G401.6 (cell line): ENCODE measurements at regions not wholly inside any gene's neighbourhood (a gene's known extent, or its start where the extent isn't known, plus 50 kb on each side); places are given as distances from the start of the nearest gene placed in this dataset.
"Not testable (repeated sequence)": the region's sequence is repeated elsewhere in the genome, so short reads cannot be mapped to it uniquely, and the experiment has no call there.

Source experiments
- FAIRE-seq: peaks from 2 replicates; lab custom pipeline; 2012; peaks lifted over from hg19 to GRCh38; lab: Jason Lieb, UNC

DNA sequence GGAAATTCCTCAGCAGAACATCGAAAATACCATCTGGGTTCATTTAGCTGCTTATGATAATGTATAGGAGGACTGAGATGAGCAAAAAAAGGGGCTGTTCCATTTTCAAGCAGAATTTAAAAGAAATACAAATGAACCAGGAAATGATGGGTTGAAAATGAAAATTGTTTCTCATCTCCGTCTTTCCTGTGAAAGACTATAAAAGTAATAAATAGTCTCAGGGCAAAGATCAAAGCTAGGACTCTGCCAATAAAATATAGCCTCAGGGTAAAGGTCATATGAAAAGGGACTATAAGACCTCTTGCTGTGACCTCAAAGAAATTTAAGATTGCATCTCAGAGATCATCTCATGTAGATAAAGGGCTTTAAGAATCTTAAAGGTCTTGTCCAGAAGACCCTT, 478.0 kb downstream of the BTG1 start:
- no peak for FAIRE-seq

DNA sequence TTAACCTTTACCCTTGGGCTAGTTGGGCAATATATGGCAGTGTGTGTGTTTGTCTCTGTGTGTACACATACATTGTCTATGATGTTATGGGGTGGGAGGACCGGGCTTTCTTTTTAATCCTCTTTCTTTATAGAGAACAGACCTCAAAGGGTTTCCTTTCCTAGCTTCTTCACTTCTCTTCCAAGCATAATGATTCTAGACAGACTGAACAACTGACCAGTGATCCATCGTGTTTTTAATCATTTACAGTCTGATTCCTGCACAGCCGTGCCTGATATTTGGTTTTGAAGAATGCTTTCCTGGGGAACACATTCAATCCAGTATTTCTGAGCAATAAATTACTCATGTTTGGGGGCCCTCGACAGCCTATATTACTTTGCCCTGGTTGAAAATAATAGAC, 481.1 kb upstream of the DCN start:
- no peak for FAIRE-seq

DNA sequence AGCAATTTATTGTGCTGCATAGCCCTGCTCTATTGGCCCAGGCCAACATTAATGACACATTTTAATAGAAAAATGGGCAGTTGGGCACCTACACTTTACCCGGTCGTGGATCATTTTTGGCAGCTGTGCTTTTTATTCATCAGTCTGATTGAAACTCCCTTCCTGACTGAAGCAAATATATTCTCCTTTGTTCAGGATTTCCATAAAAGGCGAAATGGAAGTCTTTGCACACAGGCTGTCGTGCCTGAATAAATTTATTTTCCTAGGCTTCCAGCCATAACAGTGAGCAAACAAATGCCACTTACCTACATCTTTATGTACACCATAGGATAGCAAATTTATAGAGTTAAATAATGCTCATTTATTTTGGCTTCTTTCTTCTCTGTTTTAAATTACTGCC, 480.7 kb upstream of the DCN start:
- FAIRE-seq, result no peak

DNA sequence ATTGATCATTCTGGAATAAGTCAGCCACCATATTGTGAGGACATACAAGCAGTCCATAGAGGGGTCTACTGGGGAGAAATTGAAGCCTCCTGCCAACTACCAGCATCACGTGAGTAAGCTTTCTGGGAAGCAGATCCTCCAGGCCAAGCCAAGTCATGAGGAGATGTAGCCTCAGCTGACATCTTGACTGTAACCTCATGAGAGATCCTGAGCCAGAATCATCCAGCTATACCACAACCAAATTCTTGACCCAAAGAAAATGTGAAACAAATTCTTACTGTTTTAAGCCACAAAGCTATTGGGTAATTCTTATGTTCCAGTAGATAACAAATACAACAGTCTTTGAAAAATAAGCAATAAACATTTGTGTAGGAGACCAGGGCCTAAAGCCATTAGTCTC, 479.4 kb upstream of the DCN start:
- no peak for FAIRE-seq

DNA sequence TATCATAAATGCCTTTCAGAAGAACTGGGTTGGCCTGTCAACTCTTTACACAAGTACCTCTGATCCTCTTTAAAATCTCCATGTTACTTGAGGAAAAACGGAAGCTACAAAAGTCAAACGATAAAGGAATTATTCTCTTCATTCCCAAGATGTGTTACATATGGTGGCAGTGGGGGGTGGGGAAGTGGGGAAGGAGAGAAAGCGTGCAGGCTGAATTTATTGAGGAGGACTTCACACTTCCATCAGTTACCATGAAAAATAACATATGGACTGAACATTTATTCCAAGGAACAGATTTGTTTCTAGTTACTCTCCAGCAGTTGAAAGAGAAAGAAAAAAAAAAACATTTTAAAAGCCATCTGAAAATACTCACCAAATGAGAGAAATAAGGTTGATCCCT, 474.4 kb upstream of the DCN start:
- no peak for FAIRE-seq

DNA sequence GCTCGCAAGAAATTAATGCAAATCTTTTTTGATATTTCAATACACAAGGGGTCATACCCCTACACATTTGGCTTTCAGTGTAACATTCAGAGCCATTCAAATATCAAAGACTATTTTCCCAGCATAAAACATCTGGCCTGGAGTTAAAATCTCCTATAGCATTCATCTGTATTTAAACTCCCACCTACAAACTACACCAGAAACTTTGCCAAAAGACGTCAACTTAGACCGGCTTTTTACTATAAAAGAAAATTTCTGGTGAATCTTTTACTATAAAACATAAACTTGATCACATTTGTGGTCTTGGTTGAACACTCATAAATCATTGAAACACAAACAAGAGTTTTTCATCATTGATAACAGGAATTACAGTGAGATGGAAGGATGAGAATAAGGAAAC, 473.3 kb upstream of the DCN start:
- FAIRE-seq, result no peak

DNA sequence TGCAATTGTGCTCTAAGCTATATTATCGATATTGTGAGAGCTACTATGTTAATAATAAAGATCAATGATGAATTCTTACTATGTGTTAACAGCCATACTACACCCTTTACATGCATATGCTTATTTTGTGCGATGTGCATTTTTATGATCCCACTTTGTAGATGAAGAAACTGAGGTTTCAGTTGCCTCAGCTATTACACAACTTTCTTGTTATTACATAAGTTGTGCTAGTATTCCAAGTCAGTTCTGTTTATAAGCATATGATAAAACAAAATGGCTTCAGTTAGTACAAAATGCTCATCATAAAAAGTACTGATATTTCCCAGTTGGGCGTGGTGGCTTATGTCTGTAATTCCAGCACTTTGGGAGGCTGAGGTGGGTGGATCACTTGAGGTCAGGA, 471.5 kb upstream of the DCN start:
- no peak for FAIRE-seq

DNA sequence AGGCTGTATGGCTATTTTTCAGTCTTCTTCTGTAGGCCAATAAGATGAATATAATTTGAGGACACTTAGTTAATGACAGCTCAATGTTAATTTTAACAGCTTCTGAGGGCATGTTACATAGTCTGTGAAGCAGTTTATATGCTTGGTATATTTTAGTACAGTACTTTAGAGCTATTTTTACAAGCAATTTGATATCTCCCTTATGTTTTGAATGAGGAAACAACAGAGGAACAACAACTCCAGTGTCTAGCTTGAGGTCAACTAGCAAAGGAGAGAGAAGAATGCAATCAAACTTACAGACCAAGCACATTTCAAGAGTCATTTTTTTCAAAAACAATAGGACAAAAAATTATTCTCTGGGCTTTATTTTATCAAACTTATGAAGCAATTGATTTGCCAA, 469.1 kb upstream of the DCN start:
- FAIRE-seq, result no peak

DNA sequence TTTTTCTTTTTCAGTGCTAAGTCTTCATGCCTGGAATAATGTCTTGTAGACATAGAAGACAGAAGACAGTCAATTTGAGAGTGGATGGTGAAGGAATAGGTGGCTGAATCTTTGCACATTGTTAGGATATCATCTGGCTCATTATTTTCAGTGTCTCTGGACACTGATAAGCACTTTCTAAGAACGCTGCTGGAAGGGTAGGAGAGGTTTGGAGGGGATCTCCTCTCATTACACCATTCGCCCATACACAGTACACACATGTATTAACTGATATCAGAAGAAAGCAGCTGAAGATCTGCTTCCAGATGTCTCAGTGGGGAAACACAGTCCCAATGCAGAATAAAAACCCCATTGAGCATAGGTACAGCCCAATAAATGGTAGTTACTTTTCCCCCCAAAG, 461.1 kb upstream of the DCN start:
- no peak for FAIRE-seq

DNA sequence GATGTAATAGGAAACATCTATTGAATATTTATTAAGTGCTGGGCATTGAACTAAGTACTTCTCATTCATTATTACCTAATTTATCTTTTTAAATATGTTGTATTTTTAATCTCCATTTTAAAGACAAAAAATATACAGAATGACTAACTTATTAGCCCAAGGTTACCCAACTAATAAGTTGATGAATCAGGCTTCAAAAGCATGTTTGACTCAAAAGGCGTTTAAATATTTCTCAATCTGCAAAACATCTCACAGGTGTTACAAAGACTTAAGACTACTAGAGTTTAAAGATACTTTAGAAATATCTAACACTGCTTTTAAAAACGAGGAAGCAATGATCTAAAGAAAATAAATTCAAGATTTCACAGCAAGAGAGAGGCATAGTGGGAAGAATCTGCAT, 457.4 kb upstream of the DCN start:
- no peak for FAIRE-seq

DNA sequence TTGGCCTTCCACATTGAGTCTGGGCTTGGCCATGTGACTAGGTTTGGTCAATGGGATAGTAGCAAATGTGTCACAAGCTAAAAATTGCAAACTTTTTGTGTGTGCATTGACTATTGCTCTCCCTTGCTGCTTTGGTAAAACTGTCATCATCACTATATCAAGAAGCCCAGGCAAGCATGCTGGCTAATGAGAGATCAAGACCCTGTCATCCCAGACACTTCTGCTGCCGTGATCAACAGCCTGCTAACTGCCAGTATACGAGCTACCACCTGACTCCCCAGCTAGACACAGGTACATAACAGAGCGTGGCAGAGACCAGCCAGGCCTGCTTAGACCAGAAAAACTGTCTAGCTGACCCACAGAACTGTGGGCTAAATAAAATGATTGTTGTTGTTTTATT, 456.7 kb upstream of the DCN start:
- no peak for FAIRE-seq

DNA sequence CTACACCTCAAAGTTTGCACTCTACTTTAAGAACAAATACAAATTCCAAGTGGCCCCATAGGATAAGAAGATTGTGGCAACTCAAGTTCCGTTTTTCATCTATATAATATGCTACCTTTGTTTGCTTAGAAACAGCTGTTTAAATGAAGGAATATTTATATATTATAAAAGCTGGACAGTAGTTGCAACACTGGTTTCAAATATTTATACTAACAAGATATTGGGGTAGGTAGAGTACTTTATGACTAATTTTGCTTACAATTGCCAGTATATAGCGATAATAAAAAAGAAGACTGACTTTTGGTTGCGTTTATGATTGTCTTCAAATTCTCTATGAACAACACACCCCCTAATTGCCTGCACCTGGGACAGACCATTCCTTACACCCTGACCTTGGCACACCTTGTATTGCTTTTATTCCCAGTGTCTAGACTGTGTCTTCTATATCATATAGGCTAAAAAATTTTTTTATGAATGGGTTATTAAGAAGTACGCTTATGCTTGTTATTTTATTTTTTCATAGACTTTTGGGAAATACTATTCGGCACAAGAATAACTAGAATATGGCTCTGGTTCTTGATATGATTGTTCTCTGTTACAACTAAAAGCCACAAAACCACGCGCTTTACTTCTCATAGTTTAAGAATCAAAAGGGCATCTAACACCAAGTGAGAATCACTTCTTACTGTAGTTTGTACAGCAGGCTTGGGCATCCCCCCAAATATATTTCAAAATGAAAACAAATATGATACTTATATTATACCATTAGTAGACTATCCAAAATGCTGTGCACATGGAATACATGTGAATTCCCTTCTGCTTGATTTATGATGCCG, 455.4 kb upstream of the DCN start:
- no peak for FAIRE-seq

DNA sequence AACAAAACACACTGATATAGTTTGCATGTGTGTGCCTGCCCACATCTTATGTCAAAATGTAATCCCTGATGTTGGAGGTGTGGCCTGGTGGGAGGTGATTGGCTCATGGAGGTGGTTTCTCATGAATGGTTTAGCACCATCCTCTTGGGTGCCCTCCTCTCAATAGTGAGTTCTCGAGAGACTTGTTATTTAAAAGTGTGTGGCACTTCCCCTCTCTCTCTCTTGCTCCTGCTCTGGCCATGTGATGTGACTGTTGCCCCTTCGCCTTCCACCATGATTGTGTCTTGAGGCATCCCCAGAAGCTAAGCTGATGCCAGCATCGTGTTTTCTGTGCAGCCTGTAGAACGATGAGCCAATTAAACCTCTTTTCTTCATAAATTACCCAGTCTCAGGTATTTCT, 454.1 kb upstream of the DCN start:
- FAIRE-seq, result no peak

DNA sequence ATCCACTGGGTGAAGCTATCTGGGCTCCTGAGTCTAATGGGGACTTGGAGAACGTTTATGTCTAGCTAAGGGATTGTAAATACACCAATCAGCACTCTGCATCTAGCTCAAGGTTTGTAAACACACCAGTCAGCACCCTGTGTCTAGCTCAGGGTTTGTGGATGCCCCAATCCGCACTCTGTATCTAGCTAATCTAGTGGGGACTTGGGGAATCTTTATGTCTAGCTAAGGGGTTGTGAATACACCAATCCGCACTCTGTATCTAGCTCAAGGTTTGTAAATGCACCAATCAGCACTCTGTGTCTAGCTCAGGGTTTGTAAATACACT, 451.7 kb upstream of the DCN start:
- FAIRE-seq, result not testable (repeated sequence)

DNA sequence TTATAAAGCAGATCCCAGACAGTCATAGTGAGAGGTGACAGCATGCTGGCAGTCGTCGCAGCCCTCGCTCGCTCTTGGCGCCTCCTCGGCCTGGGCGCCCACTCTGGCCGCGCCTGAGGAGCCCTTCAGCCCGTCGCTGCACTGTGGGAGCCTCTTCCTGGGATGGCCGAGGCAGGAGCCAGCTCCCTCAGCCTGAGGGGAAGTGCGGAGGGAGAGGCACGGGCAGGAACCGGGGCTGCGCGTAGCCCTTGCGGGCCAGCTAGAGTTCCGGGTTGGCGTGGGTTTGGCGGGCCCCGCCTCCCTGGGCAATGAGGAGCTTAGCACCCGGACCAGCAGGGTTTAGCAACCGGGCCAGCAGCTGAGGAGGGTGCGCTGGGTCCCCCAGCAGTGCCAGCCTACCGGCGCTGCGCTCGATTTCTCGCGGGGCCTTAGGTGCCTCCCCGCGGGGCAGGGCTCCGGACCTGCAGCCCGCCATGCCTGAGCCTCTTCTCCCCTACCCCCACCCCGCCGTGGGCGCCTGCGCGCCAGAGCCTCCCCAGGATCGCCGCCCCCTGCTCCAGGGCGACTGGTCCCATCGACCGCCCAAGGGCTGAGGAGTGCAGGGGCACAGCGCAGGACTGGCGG, 451.2 kb upstream of the DCN start:
- FAIRE-seq, result no peak

DNA sequence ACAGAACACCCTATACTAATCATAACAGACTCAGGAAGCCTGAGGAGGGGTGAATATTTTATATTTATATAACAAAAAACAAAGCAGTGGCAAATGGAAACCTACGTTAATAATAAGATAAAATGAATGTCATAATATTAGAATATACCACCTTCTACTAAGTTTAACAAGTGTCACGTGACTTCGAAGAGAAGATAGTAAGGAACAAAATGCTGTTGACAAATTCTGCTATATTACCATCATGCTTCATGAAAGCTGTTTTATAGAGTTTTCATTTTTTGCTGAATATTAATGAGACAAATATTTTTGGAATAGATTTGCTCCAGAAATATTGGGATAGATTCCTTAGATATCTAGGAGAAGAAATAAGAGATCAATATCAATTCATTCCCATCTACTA, 450.6 kb upstream of the DCN start:
- FAIRE-seq, result no peak

DNA sequence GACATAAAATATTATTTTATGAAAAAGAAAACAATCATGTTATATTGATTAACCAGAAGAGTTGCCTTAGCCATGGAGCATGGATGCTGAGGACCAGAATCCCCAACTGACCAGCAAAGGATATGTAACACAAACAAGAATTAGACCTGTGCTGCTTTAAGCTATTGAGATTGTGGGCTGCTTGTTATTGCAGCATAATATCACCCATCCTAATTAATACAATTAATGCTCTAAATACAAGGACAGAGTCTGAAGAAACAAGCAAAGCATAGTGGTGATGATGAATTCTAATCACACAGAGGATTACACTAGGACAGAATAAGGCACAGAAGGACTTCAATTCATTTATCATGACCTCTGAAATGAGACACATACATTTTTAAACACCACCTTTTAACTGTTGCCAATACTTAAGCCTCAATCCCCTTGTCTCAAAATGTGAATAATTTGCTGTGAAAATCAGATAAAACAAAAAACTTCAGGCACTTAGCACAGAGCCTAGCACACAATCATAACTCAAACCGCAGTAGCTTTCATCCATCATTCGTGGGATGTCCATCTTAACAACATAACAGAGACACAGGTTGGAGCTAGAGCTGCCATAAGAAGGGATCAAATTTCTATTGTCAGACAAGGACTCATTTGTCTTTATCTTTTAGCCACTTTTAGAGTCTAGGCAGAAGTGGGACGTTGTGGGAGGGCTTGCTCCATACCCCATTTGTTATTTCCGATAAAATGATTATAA, 449.6 kb upstream of the DCN start:
- FAIRE-seq, result no peak

DNA sequence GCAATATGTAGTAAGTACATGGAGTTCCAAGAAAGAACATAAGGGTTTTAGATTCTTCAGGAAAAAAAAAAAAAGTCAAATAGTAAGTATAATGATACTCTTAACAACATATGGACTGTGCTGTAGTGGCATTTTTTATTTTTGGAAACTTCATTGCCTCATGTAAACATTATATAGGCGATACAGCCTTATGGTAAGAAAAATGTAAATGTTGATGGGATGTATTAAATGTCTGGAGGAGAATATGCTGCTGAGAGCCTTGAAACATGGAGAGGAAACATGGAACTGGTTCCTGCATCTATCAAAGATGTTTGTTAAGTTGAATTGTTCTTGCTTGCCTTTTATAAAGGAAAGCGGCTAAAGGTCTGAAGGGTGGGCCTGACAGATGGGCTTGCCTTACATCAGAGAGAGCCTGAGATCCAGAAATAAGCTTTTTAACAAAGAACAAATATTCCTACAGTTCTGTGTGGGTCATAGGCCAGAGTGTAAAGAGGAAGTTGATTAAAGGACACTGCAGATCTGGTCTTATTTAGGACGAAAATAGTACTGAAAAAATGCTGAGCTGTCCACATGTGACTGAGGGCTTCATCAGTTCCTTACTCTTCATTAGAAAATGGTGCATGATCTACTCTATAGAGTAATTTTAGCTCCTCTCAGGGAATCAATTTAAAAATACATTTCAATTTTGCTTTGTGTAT, 448.1 kb upstream of the DCN start:
- FAIRE-seq, result no peak

DNA sequence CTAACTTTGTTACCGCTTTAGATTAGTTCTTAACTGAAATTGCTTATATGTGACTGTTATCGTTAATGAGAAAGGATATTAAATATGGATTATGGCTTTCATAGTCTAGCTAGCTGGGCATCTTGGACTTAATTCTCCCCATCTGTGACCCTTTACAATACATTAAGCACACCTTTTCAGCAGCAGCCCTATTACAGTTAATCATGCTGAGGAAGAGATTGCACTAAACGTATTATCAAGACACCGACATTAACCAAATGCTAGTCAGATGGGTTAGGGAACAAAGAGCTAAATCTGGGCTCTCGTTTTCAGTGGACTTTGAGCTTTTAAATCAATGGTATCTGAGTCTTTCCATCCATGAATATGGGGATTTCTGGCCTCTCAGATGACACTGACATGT, 447.5 kb upstream of the DCN start:
- no peak for FAIRE-seq

DNA sequence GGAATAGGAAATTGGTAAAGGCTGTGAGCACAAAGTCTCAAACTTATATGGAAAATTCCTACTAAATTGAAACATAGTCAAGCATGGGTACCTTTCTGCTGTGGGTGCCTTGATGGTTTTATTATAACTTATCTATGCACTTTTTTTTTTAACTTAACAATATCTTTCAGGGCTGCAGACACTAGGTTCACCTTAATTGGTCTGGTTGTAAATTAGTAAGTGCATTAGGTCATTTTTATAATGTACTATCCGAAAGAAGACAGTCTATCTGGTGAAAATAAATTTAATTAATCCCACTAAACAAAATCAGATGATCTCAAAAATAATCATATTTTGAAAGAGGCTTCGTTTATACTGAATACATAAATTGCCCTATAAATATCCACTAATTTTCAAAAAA, 446.8 kb upstream of the DCN start:
- no peak for FAIRE-seq

DNA sequence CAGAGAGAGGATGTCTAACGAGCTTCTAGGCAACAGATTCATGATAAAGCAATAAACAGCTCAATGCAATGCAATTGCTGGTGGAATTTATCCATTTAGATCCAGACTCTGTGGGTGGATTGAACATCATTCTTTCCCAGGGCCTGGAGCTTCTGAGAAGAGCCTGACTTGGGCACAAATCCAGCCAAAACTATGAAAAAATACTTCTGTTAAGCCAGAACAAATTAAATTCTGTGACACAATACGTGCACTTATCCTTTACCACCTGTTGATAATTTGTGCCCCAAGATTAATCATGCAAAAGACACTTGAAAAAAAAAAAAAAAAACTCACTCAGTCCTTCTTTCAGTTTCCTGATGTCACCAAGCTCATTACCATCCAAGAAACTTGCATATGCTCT, 446.0 kb upstream of the DCN start:
- no peak for FAIRE-seq

DNA sequence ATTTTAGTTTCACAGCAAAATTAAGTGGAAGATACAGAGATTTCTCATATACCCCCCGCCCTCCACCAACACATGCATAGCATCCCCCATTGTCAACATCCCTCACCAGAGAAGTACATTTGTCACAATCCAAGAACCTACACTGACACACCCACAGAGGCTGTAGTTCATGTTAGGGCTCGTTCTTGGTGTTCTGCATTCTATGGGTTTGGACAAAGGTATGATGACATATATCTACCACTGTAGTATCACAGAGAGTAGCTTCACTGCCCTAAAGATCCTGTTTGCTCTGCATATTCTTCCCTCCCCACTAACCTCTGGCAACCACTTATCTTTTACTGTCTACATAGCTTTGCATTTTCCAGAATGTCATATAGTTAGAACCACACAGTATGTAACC, 444.6 kb upstream of the DCN start:
- FAIRE-seq, result no peak

DNA sequence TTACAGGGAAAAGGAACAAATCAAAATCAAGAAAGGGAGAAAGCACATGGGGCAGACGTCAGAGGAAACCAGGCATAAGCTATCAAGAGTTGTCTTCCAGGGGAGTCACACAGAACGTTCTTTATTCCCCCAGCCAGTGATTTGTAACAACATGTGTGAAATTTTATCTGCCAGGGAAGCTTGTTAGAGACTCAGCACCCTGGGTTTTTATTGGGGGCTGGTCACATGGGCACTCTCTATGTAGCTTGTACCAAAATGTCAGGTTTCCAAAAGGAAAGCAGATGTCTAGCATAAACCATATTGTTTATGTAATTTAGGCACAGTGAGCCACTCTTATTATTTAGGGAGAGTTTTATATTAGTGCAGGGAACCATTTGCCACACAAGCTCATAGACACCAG, 440.4 kb upstream of the DCN start:
- FAIRE-seq, result no peak
